ENCODE measurements at regions not wholly inside any gene's neighbourhood (a gene's known extent, or its start where the extent isn't known, plus 50 kb on each side); places are given as distances from the start of the nearest gene placed in this dataset.

DNA sequence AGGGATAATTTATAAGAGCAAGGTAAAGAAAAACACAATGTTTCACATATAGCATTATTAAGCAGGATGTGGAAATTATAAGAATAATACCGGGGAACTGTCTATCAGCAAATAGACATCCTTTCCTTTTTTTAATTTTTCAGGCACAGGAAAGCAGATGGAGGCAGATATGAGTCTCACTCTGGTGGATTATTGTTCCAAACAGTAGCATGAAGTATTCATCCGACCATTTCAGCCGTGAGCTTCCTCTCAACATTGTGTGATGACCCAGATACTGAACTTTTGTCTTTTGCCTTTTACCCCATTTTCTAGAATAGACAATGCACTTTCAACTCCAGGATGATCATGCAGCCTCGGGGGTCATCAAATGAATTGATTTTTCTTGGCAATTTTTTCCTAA is 599.8 kb downstream of the ADGRL2 start:
- no peak for TF ChIP-seq TAF1 (IDR thresholded peaks at IDR 0.05; ENCODE audit: borderline replicate concordance, insufficient read depth, low read length)
- TF ChIP-seq SIN3A (IDR thresholded peaks at IDR 0.05; ENCODE audit: borderline replicate concordance, insufficient read depth, low read length): no peak
